Right lobe of liver (tissue), 4 donors: ENCODE measurements at regions not wholly inside any gene's neighbourhood (a gene's known extent, or its start where the extent isn't known, plus 50 kb on each side); places are given as distances from the start of the nearest gene placed in this dataset.

Source experiments
- POLR2A ChIP-seq: fragments of 450-650 bp; IDR thresholded peaks from one replicate; pipeline ENCODE4 v1.6.1; 2017; ENCODE audit warnings: antibody characterized with exemption, mild to moderate bottlenecking
- TF ChIP-seq, protein P1 (sequence below), 4 donors: fragments of 200-600 bp in 3 of 4; fragments of 450-650 bp in 1 of 4; IDR thresholded peaks; one replicate each; pipeline versions ENCODE4 v1.5.1 to v1.8.0; 2016 to 2022; ENCODE audit warnings: antibody characterized with exemption in 4 of 4, mild to moderate bottlenecking in 2 of 4
- donor health status: DM: no; HTN: no; CAD: no.
- donor health status: DM: no; HTN: no; CAD: no.
- donor health status: DM: no; HTN: yes; CAD: no.

DNA sequence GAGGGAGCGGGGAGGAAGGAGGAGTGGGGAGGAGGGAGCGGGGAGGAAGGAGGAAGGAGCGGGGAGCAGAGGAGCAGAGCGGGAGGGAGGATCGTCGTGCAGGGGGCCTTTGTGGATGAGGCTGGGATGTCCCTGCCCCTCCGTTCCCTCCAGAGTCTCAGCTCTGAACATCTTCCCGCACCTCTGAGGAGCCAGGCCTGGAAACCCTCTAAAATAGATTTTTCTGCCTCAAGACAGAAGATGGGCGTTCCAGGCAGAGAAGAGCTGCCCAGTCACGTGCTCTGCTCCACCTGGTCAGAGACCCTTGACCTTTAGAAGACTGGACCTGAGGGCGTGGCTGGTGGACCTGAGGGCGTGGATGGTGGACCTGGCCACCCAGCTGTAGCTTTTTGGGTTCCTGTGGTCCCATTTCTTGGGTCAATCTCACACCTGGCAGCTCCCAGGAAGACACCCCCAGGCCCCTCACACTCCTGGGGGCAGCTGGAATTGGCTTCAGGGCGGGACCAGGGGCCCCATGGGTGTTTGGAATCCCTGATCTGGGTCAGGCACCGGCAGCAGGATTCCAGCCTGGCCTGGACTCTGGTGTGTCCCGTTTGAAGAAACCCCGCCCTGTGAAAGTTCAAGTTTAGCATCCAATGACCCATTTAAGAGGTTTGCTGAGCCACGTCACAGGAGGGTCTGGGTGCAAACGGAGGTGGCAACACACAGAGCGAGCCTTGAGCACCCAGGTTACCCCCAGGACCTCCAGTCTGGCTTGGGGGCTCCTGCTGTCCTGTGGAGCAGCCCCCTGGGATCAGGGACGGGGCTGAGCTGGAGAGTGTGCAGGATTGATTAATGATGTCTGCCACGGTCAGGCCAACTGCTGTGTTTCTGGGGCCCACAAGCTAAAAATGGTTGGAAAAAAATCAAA is 96.9 kb upstream of the BHLHE23 start:
- no peak for TF ChIP-seq POLR2A
- TF ChIP-seq, protein P1, sequence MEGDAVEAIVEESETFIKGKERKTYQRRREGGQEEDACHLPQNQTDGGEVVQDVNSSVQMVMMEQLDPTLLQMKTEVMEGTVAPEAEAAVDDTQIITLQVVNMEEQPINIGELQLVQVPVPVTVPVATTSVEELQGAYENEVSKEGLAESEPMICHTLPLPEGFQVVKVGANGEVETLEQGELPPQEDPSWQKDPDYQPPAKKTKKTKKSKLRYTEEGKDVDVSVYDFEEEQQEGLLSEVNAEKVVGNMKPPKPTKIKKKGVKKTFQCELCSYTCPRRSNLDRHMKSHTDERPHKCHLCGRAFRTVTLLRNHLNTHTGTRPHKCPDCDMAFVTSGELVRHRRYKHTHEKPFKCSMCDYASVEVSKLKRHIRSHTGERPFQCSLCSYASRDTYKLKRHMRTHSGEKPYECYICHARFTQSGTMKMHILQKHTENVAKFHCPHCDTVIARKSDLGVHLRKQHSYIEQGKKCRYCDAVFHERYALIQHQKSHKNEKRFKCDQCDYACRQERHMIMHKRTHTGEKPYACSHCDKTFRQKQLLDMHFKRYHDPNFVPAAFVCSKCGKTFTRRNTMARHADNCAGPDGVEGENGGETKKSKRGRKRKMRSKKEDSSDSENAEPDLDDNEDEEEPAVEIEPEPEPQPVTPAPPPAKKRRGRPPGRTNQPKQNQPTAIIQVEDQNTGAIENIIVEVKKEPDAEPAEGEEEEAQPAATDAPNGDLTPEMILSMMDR (IDR thresholded peaks at IDR 0.05): no peak
